GM21381 (cell line): ENCODE measurements at regions not wholly inside any gene's neighbourhood (a gene's known extent, or its start where the extent isn't known, plus 50 kb on each side); places are given as distances from the start of the nearest gene placed in this dataset.

ENCODE experiments used
- ATAC-seq: cut with Tn5 transposase; IDR thresholded peaks from one replicate; pipeline ENCODE4 v1.9.1; 2021; ENCODE audit warnings: mild to moderate bottlenecking, moderate library complexity; ENCODE audit not compliant: unreplicated experiment

- no peak for ATAC-seq
These were observed 112.5 kb upstream of the RUNX3 start for GRCh38 chr1:25042331-25043227.

- no peak for ATAC-seq
These were observed 111.8 kb upstream of the RUNX3 start for GRCh38 chr1:25041916-25042315.

- ATAC-seq: no peak
These were observed 110.1 kb upstream of the RUNX3 start for GRCh38 chr1:25040122-25040685.

GRCh38 chr1:25039229-25039628 is 109.2 kb upstream of the RUNX3 start:
- no peak for ATAC-seq

GRCh38 chr1:25038699-25039098 is 108.6 kb upstream of the RUNX3 start:
- no peak for ATAC-seq

GRCh38 chr1:25037174-25038074 is 107.3 kb upstream of the RUNX3 start:
- ATAC-seq: no peak

GRCh38 chr1:25036117-25036546 is 106.1 kb upstream of the RUNX3 start:
- no peak for ATAC-seq

- ATAC-seq: no peak
These were observed 105.5 kb upstream of the RUNX3 start for GRCh38 chr1:25035523-25036116.

- no peak for ATAC-seq
These were observed 104.9 kb upstream of the RUNX3 start for GRCh38 chr1:25034736-25035522.

GRCh38 chr1:25033828-25034705 is 104.0 kb upstream of the RUNX3 start:
- ATAC-seq: no peak

GRCh38 chr1:25033030-25033827 is 103.2 kb upstream of the RUNX3 start:
- no peak for ATAC-seq

- ATAC-seq: peak; percentile 35
These were observed 102.0 kb upstream of the RUNX3 start for GRCh38 chr1:25031966-25032667.

- peak; percentile 12 for ATAC-seq
These were observed 101.5 kb upstream of the RUNX3 start for GRCh38 chr1:25031601-25031965.

GRCh38 chr1:25030674-25031589 is 100.9 kb upstream of the RUNX3 start:
- ATAC-seq: peak; percentile 42

- ATAC-seq: no peak
These were observed 99.9 kb upstream of the RUNX3 start for GRCh38 chr1:25030012-25030411.

- ATAC-seq: no peak
These were observed 99.0 kb upstream of the RUNX3 start for GRCh38 chr1:25028907-25029599.
